SU-DHL-6 (cell line): ENCODE measurements at regions not wholly inside any gene's neighbourhood (a gene's known extent, or its start where the extent isn't known, plus 50 kb on each side); places are given as distances from the start of the nearest gene placed in this dataset.

ENCODE experiments used
- H2AFZ ChIP-seq: fragments of 200-600 bp; sonication (generic); 2 replicates; pipeline ENCODE4 v1.6.1; 2014; ENCODE audit warnings: low read depth, mild to moderate bottlenecking, moderate library complexity, mixed read lengths, antibody characterized with exemption, low read length; ENCODE audit not compliant: severe bottlenecking
- H3F3A ChIP-seq: fragments of 200-600 bp; shearing (Covaris generic); 2 replicates; pipeline ENCODE4 v1.6.0; 2016; ENCODE audit warnings: antibody characterized with exemption, mild to moderate bottlenecking; ENCODE audit not compliant: insufficient read depth
- H3K27ac ChIP-seq: fragments of 200-600 bp; sonication (generic); 2 replicates; pipeline ENCODE4 v1.5.1; 2016; ENCODE audit warnings: low read depth, mild to moderate bottlenecking, low read length, moderate library complexity, mixed read lengths
- H3K27me3 ChIP-seq: fragments of 200-600 bp; sonication (generic), shearing (Covaris generic); 2 replicates; pipeline ENCODE4 v1.6.0; 2014; ENCODE audit warnings: mild to moderate bottlenecking, low read length
- H3K36me3 ChIP-seq: fragments of 200-600 bp; sonication (generic); 2 replicates; pipeline ENCODE4 v1.6.1; 2014; ENCODE audit warnings: mild to moderate bottlenecking, low read length, mixed read lengths
- H3K4me2 ChIP-seq: fragments of 300-600, 200-600 bp; shearing (Covaris generic), sonication (generic); 2 replicates; pipeline ENCODE4 v1.6.0; 2014; ENCODE audit warnings: low read length, low read depth, mild to moderate bottlenecking; ENCODE audit not compliant: poor library complexity, severe bottlenecking
- H3K4me3 ChIP-seq: fragments of 200-600 bp; sonication (generic); 2 replicates; pipeline ENCODE4 v1.5.1; 2014; ENCODE audit warnings: antibody characterized with exemption, low read length, mild to moderate bottlenecking, mixed read lengths; ENCODE audit not compliant: insufficient read depth, poor library complexity, severe bottlenecking
- H3K79me2 ChIP-seq: fragments of 200-600 bp; sonication (generic); 2 replicates; pipeline ENCODE4 v1.6.1; 2014; ENCODE audit warnings: mild to moderate bottlenecking, low read length, moderate library complexity; ENCODE audit not compliant: insufficient read depth
- H3K9ac ChIP-seq: fragments of 200-600 bp; sonication (generic); 2 replicates; pipeline ENCODE4 v1.7.0; 2014; ENCODE audit warnings: mild to moderate bottlenecking, low read length
- H3K9me2 ChIP-seq: fragments of 200-600 bp; sonication (generic); replicated peaks from 2 replicates; pipeline ENCODE4 v1.6.1; 2014; ENCODE audit warnings: low read length; ENCODE audit not compliant: insufficient read depth
- H3K9me3 ChIP-seq: fragments of 200-600 bp; sonication (generic); 2 replicates; pipeline ENCODE4 v1.6.1; 2014; ENCODE audit warnings: low read length, mixed read lengths; ENCODE audit not compliant: insufficient read depth
- H4K20me1 ChIP-seq: fragments of 200-600 bp; sonication (generic); 2 replicates; pipeline ENCODE4 v1.6.1; 2014; ENCODE audit warnings: low read depth, mild to moderate bottlenecking, antibody characterized with exemption, low read length, moderate library complexity, mixed read lengths
- CTCF ChIP-seq: fragments of 200-600 bp; sonication (generic); IDR thresholded peaks from one replicate; pipeline ENCODE4 v1.5.1; 2017; ENCODE audit warnings: antibody characterized with exemption, mild to moderate bottlenecking, low read length, moderate library complexity; ENCODE audit not compliant: insufficient read depth, poor library complexity, severe bottlenecking
- EZH2phosphoT487 ChIP-seq: fragments of 200-600 bp; sonication (generic), shearing (Covaris generic); conservative IDR thresholded peaks from 2 replicates; pipeline ENCODE4 v1.6.1; 2018; ENCODE audit warnings: mild to moderate bottlenecking, antibody characterized with exemption, low read length, moderate library complexity, mixed read lengths

GRCh38 chr1:58943776-58944175 lies 159.9 kb upstream of the JUN start:
- H3K27ac ChIP-seq, result no peak overlapping the region
- no peaks in the 10 kb centered on the region for H3K79me2 ChIP-seq
- H3K27me3 ChIP-seq, result no peaks in the 10 kb centered on the region
- H3K9me3 ChIP-seq, result no peaks in the 10 kb centered on the region
- H3K9me2 ChIP-seq, result no peaks in the 10 kb centered on the region
- no peaks in the 10 kb centered on the region for H3F3A ChIP-seq
- no peaks in the 10 kb centered on the region for H4K20me1 ChIP-seq
- no peak overlapping the region for H2AFZ ChIP-seq
- H3K36me3 ChIP-seq, result no peaks in the 10 kb centered on the region
- TF ChIP-seq EZH2phosphoT487 (no peak), CTCF (no peak)
- H3K4me2 ChIP-seq, result no peak overlapping the region
- H3K4me3 ChIP-seq, result no peak overlapping the region
- H3K9ac ChIP-seq, result no peak overlapping the region

GRCh38 chr1:58944439-58944838 lies 160.6 kb upstream of the JUN start:
- Histone ChIP-seq H2AFZ (no peak overlapping the region), H3K9me3 (no peaks in the 10 kb centered on the region), H3K9ac (no peak overlapping the region), H3K9me2 (no peaks in the 10 kb centered on the region), H3K4me3 (no peak overlapping the region), H4K20me1 (no peaks in the 10 kb centered on the region), H3K27me3 (no peaks in the 10 kb centered on the region), H3F3A (no peaks in the 10 kb centered on the region), H3K27ac (no peak overlapping the region), H3K79me2 (no peaks in the 10 kb centered on the region), H3K4me2 (no peak overlapping the region), H3K36me3 (no peaks in the 10 kb centered on the region)
- TF ChIP-seq CTCF (no peak), EZH2phosphoT487 (no peak)

GRCh38 chr1:58946390-58946789 lies 162.5 kb upstream of the JUN start:
- Histone ChIP-seq H2AFZ (no peak overlapping the region), H3K4me3 (no peak overlapping the region), H3K27ac (no peak overlapping the region), H3K27me3 (no peaks in the 10 kb centered on the region), H3F3A (no peaks in the 10 kb centered on the region), H3K9me2 (no peaks in the 10 kb centered on the region), H3K4me2 (no peak overlapping the region), H3K36me3 (no peaks in the 10 kb centered on the region), H3K9ac (no peak overlapping the region), H3K79me2 (no peaks in the 10 kb centered on the region), H3K9me3 (no peaks in the 10 kb centered on the region), H4K20me1 (no peaks in the 10 kb centered on the region)
- no peak for TF ChIP-seq EZH2phosphoT487

- H3K27ac ChIP-seq, result no peak overlapping the region
- no peak overlapping the region for H3K4me3 ChIP-seq
- H3K79me2 ChIP-seq, result no peaks in the 10 kb centered on the region
- no peaks in the 10 kb centered on the region for H3K9me2 ChIP-seq
- no peaks in the 10 kb centered on the region for H3K36me3 ChIP-seq
- no peak overlapping the region for H2AFZ ChIP-seq
- no peaks in the 10 kb centered on the region for H3F3A ChIP-seq
- H3K4me2 ChIP-seq, result no peak overlapping the region
- no peaks in the 10 kb centered on the region for H3K27me3 ChIP-seq
- H3K9ac ChIP-seq, result no peak overlapping the region
- no peaks in the 10 kb centered on the region for H3K9me3 ChIP-seq
- no peaks in the 10 kb centered on the region for H4K20me1 ChIP-seq
- TF ChIP-seq EZH2phosphoT487 (no peak), CTCF (no peak)
Observed at GRCh38 chr1:58948671-58949070, 164.8 kb upstream of the JUN start.
